Upper lobe of left lung (tissue), 4 donors: ENCODE measurements at regions not wholly inside any gene's neighbourhood (a gene's known extent, or its start where the extent isn't known, plus 50 kb on each side); places are given as distances from the start of the nearest gene placed in this dataset.

Experiments used
- POLR2A ChIP-seq, 4 donors: fragments of 450-650 bp; IDR thresholded peaks; one replicate each; pipeline ENCODE4 v1.5.1; 2016 to 2017; ENCODE audit warnings: antibody characterized with exemption in 4 of 4, mild to moderate bottlenecking in 2 of 4
- POLR2AphosphoS5 ChIP-seq, 2 donors: sonication (generic); formaldehyde crosslinking; IDR thresholded peaks; one replicate each; pipeline ENCODE4 v1.5.1; 2017; ENCODE audit warnings: antibody characterized with exemption in 2 of 2
- TF ChIP-seq, protein P1 (sequence below), 6 experiments: fragments of 450-650 bp in 4 of 6; fragments of 200-600 bp in 2 of 6; sonication (generic) in 2 of 6; IDR thresholded peaks; one replicate each; pipeline ENCODE4 v1.5.1; 2016 to 2019; ENCODE audit warnings: antibody characterized with exemption in 6 of 6

- TF ChIP-seq POLR2A (IDR thresholded peaks at IDR 0.05) = no peak
- TF ChIP-seq, protein P1, sequence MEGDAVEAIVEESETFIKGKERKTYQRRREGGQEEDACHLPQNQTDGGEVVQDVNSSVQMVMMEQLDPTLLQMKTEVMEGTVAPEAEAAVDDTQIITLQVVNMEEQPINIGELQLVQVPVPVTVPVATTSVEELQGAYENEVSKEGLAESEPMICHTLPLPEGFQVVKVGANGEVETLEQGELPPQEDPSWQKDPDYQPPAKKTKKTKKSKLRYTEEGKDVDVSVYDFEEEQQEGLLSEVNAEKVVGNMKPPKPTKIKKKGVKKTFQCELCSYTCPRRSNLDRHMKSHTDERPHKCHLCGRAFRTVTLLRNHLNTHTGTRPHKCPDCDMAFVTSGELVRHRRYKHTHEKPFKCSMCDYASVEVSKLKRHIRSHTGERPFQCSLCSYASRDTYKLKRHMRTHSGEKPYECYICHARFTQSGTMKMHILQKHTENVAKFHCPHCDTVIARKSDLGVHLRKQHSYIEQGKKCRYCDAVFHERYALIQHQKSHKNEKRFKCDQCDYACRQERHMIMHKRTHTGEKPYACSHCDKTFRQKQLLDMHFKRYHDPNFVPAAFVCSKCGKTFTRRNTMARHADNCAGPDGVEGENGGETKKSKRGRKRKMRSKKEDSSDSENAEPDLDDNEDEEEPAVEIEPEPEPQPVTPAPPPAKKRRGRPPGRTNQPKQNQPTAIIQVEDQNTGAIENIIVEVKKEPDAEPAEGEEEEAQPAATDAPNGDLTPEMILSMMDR (IDR thresholded peaks at IDR 0.05) = no peak
- TF ChIP-seq POLR2AphosphoS5 (IDR thresholded peaks at IDR 0.05) = no peak
These were observed 336.5 kb upstream of the ADGRL2 start for GRCh38 chr1:81463936-81464837.
